GM23338 (cell line): ENCODE measurements at regions not wholly inside any gene's neighbourhood (a gene's known extent, or its start where the extent isn't known, plus 50 kb on each side); places are given as distances from the start of the nearest gene placed in this dataset.

ENCODE experiments used
- ATAC-seq: fragments of 200-7000 bp; cut with Tn5 transposase; 3 replicates; pipeline ENCODE4 v1.9.1; 2020
- DNase-seq: peaks from one replicate; pipeline ENCODE4 v3.0.0-alpha.2; 2015; ENCODE audit warnings: low spot score
- H2AFZ ChIP-seq: fragments of 200-600 bp; sonication (generic); 2 replicates; pipeline ENCODE4 v1.8.0; 2016; ENCODE audit warnings: antibody characterized with exemption, mild to moderate bottlenecking, moderate library complexity
- H3F3A ChIP-seq: fragments of 200-600 bp; sonication (generic); replicated peaks from 2 replicates; pipeline ENCODE4 v1.8.0; 2017; ENCODE audit warnings: antibody characterized with exemption, mixed run types, low read depth
- H3K27ac ChIP-seq: fragments of 200-600 bp; sonication (generic); 2 replicates; pipeline ENCODE4 v1.6.1; 2016; ENCODE audit warnings: low read depth
- H3K27me3 ChIP-seq: fragments of 200-600 bp; sonication (generic); 2 replicates; pipeline ENCODE4 v1.8.0; 2016; ENCODE audit warnings: mild to moderate bottlenecking, mixed run types, moderate library complexity; ENCODE audit not compliant: insufficient read depth
- H3K36me3 ChIP-seq: fragments of 200-600 bp; sonication (generic); 2 replicates; pipeline ENCODE4 v1.8.0; 2016; ENCODE audit warnings: mild to moderate bottlenecking; ENCODE audit not compliant: insufficient read depth
- H3K4me1 ChIP-seq: fragments of 200-600 bp; sonication (generic); 2 replicates; pipeline ENCODE4 v1.8.0; 2016; ENCODE audit warnings: mild to moderate bottlenecking, moderate library complexity; ENCODE audit not compliant: insufficient read depth
- H3K4me2 ChIP-seq: fragments of 200-600 bp; sonication (generic); 2 replicates; pipeline ENCODE4 v1.7.1; 2017; ENCODE audit warnings: mixed run types
- H3K4me3 ChIP-seq: fragments of 200-600 bp; sonication (generic); 2 replicates; pipeline ENCODE4 v1.6.1; 2016; ENCODE audit warnings: mixed run types
- H3K79me2 ChIP-seq: fragments of 200-600 bp; sonication (generic); replicated peaks from 2 replicates; pipeline ENCODE4 v1.8.0; 2017; ENCODE audit warnings: mild to moderate bottlenecking; ENCODE audit not compliant: insufficient read depth
- H3K9me2 ChIP-seq: fragments of 200-600 bp; sonication (generic); 2 replicates; pipeline ENCODE4 v1.8.0; 2017; ENCODE audit not compliant: insufficient read depth
- H4K20me1 ChIP-seq: fragments of 200-600 bp; sonication (generic); replicated peaks from 2 replicates; pipeline ENCODE4 v1.8.0; 2017; ENCODE audit warnings: mild to moderate bottlenecking; ENCODE audit not compliant: insufficient read depth
- H3K27ac Mint-ChIP-seq: 2 replicates; pipeline ENCODE4 v1.8.0; 2020; ENCODE audit warnings: inconsistent platforms, mild to moderate bottlenecking, moderate library complexity, mixed read lengths
- H3K27me3 Mint-ChIP-seq: 3 replicates; pipeline ENCODE4 v1.8.0; 2022; ENCODE audit warnings: low read depth, mild to moderate bottlenecking, moderate library complexity, mixed read lengths, inconsistent platforms; ENCODE audit not compliant: insufficient read depth, poor library complexity
- H3K36me3 Mint-ChIP-seq: 3 replicates; pipeline ENCODE4 v1.8.0; 2021; ENCODE audit warnings: low read depth, mild to moderate bottlenecking, inconsistent platforms, moderate library complexity, mixed read lengths
- H3K4me1 Mint-ChIP-seq: 3 replicates; pipeline ENCODE4 v1.8.0; 2020; ENCODE audit warnings: mild to moderate bottlenecking, inconsistent platforms, mixed read lengths
- H3K4me3 Mint-ChIP-seq: 3 replicates; pipeline ENCODE4 v1.8.0; 2021; ENCODE audit warnings: moderate library complexity, mild to moderate bottlenecking, inconsistent platforms, mixed read lengths
- H3K9me3 Mint-ChIP-seq: 3 replicates; pipeline ENCODE4 v1.8.0; 2020; ENCODE audit warnings: moderate library complexity, mild to moderate bottlenecking, inconsistent platforms, mixed read lengths
- CREB1 ChIP-seq: fragments of 250-450 bp; sonication (Bioruptor Pico); IDR thresholded peaks from 2 replicates; pipeline ENCODE4 v1.5.0; 2020; ENCODE audit warnings: low read depth, mild to moderate bottlenecking, moderate library complexity
- EZH2 ChIP-seq: fragments of 200-600 bp; sonication (generic); IDR thresholded peaks from one replicate; pipeline ENCODE4 v1.8.0; 2017; ENCODE audit warnings: antibody characterized with exemption, mild to moderate bottlenecking, low read depth; ENCODE audit not compliant: unreplicated experiment
- EZH2phosphoT487 ChIP-seq: fragments of 200-600 bp; sonication (generic); IDR thresholded peaks from one replicate; pipeline ENCODE4 v1.8.1; 2018; ENCODE audit warnings: antibody characterized with exemption; ENCODE audit not compliant: unreplicated experiment
- JUNB ChIP-seq: IDR thresholded peaks from one replicate; pipeline ENCODE4 v1.6.1; 2016; ENCODE audit warnings: antibody characterized with exemption; ENCODE audit not compliant: unreplicated experiment
- NANOG ChIP-seq: IDR thresholded peaks from 2 replicates; pipeline ENCODE4 v1.6.1; 2016; ENCODE audit warnings: antibody characterized with exemption, borderline replicate concordance
- POLR2AphosphoS5 ChIP-seq: IDR thresholded peaks from 2 replicates; pipeline ENCODE4 v1.6.1; 2016; ENCODE audit warnings: antibody characterized with exemption, low read depth
- ZNF114 ChIP-seq: fragments of 250-450 bp; sonication (Bioruptor Pico); IDR thresholded peaks from 2 replicates; pipeline ENCODE4 v1.5.0; 2020; ENCODE audit warnings: mild to moderate bottlenecking, moderate library complexity
- ZNF331 ChIP-seq: fragments of 250-450 bp; sonication (Bioruptor Pico); IDR thresholded peaks from 2 replicates; pipeline ENCODE4 v1.5.0; 2020; ENCODE audit warnings: low read depth, mild to moderate bottlenecking, moderate library complexity
- TF ChIP-seq, protein P1 (sequence below): fragments of 250-450 bp; sonication (Bioruptor Pico); IDR thresholded peaks from 2 replicates; pipeline ENCODE4 v1.5.0; 2020; ENCODE audit warnings: mild to moderate bottlenecking, moderate library complexity
- TF ChIP-seq, protein P2 (sequence below): IDR thresholded peaks from one replicate; pipeline ENCODE4 v1.6.1; 2018; ENCODE audit warnings: antibody characterized with exemption; ENCODE audit not compliant: unreplicated experiment
- TF ChIP-seq, protein P3 (sequence below), 2 experiments: fragments of 200-600 bp in 1 of 2; sonication (generic) in 1 of 2; conservative IDR thresholded peaks; 2 replicates each; pipeline versions ENCODE4 v1.5.1 to v1.6.1; 2016 to 2017; ENCODE audit warnings: antibody characterized with exemption in 2 of 2, low read depth in 2 of 2, mild to moderate bottlenecking in 2 of 2, moderate library complexity in 1 of 2
- TF ChIP-seq, protein P4 (sequence below): IDR thresholded peaks from 2 replicates; pipeline ENCODE4 v1.6.1; 2016; ENCODE audit warnings: antibody characterized with exemption

DNA sequence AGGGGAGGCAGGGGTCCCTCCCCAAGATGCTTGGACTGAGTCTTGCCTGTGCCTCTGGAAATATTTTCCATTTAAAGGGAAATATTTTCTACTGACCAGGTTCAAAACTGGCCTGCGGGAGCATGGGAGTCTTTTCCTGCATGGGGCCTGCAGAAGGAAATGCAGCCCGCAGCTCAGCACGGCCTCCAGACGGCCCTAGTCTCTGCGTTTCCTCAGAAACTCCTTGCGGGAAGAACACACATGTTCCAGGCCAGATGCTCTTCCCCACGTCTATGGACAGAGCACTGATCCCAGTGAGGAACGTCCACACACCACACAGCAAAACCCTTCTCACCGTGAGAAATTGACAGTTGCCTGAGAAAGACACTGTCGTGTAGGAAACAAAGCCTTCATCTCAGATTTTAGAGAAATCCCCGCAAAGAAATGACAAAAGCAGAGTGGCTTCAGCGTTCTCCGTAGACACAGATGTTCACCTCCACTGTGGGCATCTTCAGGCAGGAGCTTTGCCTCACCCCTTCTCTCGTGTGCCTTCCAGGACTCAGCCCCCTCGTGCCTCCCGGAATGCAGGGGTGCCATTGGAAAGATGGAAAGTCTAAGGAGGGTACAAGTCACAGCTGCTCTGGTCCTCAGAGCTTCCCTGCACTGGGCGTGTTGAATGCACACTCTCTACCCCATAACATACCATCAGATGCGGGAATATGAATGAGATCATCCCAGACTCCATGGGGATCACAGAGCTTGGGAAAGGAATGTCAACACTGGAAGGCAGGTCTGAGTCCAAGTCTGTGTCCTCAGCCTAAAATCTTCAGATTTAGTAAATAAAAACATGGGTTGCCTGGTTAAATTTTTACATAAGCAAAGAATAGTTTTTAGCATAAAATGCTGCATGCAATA lies 438.7 kb upstream of the SALL3 start:
- no peaks in the 10 kb centered on the region for H3K27me3 Mint-ChIP-seq
- Histone ChIP-seq H3K4me2 (no peak overlapping the region), H4K20me1 (no peaks in the 10 kb centered on the region), H3K36me3 (no peaks in the 10 kb centered on the region), H3K9me2 (no peaks in the 10 kb centered on the region), H3K27ac (no peak overlapping the region), H3K27me3 (no peaks in the 10 kb centered on the region), H3K79me2 (no peaks in the 10 kb centered on the region), H3K4me3 (no peak overlapping the region), H2AFZ (no peak overlapping the region), H3K4me1 (no peaks in the 10 kb centered on the region), H3F3A (no peaks in the 10 kb centered on the region)
- no peak for ATAC-seq
- DNase-seq, result no peak
- H3K36me3 Mint-ChIP-seq, result peaks cover 47% of the 10 kb centered on the region
- peaks cover 91% of the 10 kb centered on the region for H3K9me3 Mint-ChIP-seq
- TF ChIP-seq EZH2phosphoT487 (no peak), POLR2AphosphoS5 (no peak), EZH2 (no peak), ZNF331 (no peak), JUNB (no peak), CREB1 (CRISPR knock-in tag) (no peak), ZNF114 (CRISPR knock-in tag) (no peak), NANOG (no peak)
- TF ChIP-seq, protein P1, sequence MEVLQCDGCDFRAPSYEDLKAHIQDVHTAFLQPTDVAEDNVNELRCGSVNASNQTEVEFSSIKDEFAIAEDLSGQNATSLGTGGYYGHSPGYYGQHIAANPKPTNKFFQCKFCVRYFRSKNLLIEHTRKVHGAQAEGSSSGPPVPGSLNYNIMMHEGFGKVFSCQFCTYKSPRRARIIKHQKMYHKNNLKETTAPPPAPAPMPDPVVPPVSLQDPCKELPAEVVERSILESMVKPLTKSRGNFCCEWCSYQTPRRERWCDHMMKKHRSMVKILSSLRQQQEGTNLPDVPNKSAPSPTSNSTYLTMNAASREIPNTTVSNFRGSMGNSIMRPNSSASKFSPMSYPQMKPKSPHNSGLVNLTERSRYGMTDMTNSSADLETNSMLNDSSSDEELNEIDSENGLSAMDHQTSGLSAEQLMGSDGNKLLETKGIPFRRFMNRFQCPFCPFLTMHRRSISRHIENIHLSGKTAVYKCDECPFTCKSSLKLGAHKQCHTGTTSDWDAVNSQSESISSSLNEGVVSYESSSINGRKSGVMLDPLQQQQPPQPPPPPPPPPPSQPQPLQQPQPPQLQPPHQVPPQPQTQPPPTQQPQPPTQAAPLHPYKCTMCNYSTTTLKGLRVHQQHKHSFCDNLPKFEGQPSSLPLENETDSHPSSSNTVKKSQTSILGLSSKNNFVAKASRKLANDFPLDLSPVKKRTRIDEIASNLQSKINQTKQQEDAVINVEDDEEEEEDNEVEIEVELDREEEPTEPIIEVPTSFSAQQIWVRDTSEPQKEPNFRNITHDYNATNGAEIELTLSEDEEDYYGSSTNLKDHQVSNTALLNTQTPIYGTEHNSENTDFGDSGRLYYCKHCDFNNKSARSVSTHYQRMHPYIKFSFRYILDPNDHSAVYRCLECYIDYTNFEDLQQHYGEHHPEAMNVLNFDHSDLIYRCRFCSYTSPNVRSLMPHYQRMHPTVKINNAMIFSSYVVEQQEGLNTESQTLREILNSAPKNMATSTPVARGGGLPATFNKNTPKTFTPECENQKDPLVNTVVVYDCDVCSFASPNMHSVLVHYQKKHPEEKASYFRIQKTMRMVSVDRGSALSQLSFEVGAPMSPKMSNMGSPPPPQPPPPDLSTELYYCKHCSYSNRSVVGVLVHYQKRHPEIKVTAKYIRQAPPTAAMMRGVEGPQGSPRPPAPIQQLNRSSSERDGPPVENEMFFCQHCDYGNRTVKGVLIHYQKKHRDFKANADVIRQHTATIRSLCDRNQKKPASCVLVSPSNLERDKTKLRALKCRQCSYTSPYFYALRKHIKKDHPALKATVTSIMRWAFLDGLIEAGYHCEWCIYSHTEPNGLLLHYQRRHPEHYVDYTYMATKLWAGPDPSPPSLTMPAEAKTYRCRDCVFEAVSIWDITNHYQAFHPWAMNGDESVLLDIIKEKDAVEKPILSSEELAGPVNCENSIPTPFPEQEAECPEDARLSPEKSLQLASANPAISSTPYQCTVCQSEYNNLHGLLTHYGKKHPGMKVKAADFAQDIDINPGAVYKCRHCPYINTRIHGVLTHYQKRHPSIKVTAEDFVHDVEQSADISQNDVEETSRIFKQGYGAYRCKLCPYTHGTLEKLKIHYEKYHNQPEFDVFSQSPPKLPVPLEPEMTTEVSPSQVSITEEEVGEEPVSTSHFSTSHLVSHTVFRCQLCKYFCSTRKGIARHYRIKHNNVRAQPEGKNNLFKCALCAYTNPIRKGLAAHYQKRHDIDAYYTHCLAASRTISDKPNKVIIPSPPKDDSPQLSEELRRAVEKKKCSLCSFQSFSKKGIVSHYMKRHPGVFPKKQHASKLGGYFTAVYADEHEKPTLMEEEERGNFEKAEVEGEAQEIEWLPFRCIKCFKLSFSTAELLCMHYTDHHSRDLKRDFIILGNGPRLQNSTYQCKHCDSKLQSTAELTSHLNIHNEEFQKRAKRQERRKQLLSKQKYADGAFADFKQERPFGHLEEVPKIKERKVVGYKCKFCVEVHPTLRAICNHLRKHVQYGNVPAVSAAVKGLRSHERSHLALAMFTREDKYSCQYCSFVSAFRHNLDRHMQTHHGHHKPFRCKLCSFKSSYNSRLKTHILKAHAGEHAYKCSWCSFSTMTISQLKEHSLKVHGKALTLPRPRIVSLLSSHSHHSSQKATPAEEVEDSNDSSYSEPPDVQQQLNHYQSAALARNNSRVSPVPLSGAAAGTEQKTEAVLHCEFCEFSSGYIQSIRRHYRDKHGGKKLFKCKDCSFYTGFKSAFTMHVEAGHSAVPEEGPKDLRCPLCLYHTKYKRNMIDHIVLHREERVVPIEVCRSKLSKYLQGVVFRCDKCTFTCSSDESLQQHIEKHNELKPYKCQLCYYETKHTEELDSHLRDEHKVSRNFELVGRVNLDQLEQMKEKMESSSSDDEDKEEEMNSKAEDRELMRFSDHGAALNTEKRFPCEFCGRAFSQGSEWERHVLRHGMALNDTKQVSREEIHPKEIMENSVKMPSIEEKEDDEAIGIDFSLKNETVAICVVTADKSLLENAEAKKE (CRISPR knock-in tag), result no peak
- TF ChIP-seq, protein P2, sequence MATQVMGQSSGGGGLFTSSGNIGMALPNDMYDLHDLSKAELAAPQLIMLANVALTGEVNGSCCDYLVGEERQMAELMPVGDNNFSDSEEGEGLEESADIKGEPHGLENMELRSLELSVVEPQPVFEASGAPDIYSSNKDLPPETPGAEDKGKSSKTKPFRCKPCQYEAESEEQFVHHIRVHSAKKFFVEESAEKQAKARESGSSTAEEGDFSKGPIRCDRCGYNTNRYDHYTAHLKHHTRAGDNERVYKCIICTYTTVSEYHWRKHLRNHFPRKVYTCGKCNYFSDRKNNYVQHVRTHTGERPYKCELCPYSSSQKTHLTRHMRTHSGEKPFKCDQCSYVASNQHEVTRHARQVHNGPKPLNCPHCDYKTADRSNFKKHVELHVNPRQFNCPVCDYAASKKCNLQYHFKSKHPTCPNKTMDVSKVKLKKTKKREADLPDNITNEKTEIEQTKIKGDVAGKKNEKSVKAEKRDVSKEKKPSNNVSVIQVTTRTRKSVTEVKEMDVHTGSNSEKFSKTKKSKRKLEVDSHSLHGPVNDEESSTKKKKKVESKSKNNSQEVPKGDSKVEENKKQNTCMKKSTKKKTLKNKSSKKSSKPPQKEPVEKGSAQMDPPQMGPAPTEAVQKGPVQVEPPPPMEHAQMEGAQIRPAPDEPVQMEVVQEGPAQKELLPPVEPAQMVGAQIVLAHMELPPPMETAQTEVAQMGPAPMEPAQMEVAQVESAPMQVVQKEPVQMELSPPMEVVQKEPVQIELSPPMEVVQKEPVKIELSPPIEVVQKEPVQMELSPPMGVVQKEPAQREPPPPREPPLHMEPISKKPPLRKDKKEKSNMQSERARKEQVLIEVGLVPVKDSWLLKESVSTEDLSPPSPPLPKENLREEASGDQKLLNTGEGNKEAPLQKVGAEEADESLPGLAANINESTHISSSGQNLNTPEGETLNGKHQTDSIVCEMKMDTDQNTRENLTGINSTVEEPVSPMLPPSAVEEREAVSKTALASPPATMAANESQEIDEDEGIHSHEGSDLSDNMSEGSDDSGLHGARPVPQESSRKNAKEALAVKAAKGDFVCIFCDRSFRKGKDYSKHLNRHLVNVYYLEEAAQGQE, result no peak
- TF ChIP-seq, protein P3, sequence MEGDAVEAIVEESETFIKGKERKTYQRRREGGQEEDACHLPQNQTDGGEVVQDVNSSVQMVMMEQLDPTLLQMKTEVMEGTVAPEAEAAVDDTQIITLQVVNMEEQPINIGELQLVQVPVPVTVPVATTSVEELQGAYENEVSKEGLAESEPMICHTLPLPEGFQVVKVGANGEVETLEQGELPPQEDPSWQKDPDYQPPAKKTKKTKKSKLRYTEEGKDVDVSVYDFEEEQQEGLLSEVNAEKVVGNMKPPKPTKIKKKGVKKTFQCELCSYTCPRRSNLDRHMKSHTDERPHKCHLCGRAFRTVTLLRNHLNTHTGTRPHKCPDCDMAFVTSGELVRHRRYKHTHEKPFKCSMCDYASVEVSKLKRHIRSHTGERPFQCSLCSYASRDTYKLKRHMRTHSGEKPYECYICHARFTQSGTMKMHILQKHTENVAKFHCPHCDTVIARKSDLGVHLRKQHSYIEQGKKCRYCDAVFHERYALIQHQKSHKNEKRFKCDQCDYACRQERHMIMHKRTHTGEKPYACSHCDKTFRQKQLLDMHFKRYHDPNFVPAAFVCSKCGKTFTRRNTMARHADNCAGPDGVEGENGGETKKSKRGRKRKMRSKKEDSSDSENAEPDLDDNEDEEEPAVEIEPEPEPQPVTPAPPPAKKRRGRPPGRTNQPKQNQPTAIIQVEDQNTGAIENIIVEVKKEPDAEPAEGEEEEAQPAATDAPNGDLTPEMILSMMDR (conservative IDR thresholded peaks at IDR 0.05; ENCODE audit: low read depth in 2 of 2), result no peak
- TF ChIP-seq, protein P4, sequence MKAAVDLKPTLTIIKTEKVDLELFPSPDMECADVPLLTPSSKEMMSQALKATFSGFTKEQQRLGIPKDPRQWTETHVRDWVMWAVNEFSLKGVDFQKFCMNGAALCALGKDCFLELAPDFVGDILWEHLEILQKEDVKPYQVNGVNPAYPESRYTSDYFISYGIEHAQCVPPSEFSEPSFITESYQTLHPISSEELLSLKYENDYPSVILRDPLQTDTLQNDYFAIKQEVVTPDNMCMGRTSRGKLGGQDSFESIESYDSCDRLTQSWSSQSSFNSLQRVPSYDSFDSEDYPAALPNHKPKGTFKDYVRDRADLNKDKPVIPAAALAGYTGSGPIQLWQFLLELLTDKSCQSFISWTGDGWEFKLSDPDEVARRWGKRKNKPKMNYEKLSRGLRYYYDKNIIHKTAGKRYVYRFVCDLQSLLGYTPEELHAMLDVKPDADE, result no peak
- H3K4me1 Mint-ChIP-seq, result no peaks in the 10 kb centered on the region
- no peak overlapping the region for H3K27ac Mint-ChIP-seq
- H3K4me3 Mint-ChIP-seq, result no peak overlapping the region
